Glutamatergic neuron (in vitro differentiated cells): ENCODE measurements at regions not wholly inside any gene's neighbourhood (a gene's known extent, or its start where the extent isn't known, plus 50 kb on each side); places are given as distances from the start of the nearest gene placed in this dataset.
A peak's percentile ranks its signal among the peaks of the same experiment; 100 is the strongest.

ENCODE experiments used
- DNase-seq: peaks from one replicate; pipeline ENCODE4 v3.0.0; 2022
- H3K27ac Mint-ChIP-seq: one replicate; pipeline ENCODE4 v1.8.0; 2020; ENCODE audit warnings: mild to moderate bottlenecking, mixed read lengths, inconsistent platforms; ENCODE audit not compliant: unreplicated experiment
- H3K27me3 Mint-ChIP-seq: one replicate; pipeline ENCODE4 v1.8.0; 2020; ENCODE audit warnings: mild to moderate bottlenecking, moderate library complexity, mixed read lengths, inconsistent platforms; ENCODE audit not compliant: unreplicated experiment
- H3K36me3 Mint-ChIP-seq: one replicate; pipeline ENCODE4 v1.8.0; 2020; ENCODE audit warnings: mild to moderate bottlenecking, mixed read lengths, inconsistent platforms; ENCODE audit not compliant: unreplicated experiment
- H3K4me1 Mint-ChIP-seq: one replicate; pipeline ENCODE4 v1.8.0; 2020; ENCODE audit warnings: mild to moderate bottlenecking, low read depth, mixed read lengths, inconsistent platforms; ENCODE audit not compliant: unreplicated experiment
- H3K4me3 Mint-ChIP-seq: one replicate; pipeline ENCODE4 v1.8.0; 2020; ENCODE audit warnings: mild to moderate bottlenecking, mixed read lengths, inconsistent platforms; ENCODE audit not compliant: unreplicated experiment
- H3K9me3 Mint-ChIP-seq: one replicate; pipeline ENCODE4 v1.8.0; 2020; ENCODE audit warnings: mild to moderate bottlenecking, moderate library complexity, mixed read lengths, inconsistent platforms; ENCODE audit not compliant: unreplicated experiment
- TF ChIP-seq, protein P1 (sequence below): fragments of 200-600 bp; sonication (generic); IDR thresholded peaks from one replicate; pipeline ENCODE4 v1.5.0; 2021; ENCODE audit not compliant: partially characterized antibody, unreplicated experiment

DNA sequence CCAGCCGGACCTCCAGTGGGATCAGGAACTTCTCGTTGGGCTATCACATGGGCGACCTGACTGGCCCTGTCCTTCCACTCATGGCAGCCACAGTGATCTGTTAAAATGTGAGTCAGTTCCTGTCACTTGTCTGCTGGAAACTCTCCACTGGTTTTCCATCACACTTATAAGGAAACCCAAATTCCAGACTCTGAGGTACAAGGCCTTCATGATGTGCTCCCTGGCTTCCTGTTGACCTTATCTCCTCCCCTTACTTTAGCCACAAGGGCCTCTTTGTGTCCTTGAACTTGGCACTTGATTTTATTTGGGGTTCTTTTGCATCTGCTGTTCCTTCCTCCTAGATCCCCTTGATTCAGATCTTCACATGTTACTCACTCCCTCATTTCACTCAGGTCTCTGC is 96.8 kb downstream of the TENT5C start:
- TF ChIP-seq, protein P1, sequence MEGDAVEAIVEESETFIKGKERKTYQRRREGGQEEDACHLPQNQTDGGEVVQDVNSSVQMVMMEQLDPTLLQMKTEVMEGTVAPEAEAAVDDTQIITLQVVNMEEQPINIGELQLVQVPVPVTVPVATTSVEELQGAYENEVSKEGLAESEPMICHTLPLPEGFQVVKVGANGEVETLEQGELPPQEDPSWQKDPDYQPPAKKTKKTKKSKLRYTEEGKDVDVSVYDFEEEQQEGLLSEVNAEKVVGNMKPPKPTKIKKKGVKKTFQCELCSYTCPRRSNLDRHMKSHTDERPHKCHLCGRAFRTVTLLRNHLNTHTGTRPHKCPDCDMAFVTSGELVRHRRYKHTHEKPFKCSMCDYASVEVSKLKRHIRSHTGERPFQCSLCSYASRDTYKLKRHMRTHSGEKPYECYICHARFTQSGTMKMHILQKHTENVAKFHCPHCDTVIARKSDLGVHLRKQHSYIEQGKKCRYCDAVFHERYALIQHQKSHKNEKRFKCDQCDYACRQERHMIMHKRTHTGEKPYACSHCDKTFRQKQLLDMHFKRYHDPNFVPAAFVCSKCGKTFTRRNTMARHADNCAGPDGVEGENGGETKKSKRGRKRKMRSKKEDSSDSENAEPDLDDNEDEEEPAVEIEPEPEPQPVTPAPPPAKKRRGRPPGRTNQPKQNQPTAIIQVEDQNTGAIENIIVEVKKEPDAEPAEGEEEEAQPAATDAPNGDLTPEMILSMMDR = no peak

DNA sequence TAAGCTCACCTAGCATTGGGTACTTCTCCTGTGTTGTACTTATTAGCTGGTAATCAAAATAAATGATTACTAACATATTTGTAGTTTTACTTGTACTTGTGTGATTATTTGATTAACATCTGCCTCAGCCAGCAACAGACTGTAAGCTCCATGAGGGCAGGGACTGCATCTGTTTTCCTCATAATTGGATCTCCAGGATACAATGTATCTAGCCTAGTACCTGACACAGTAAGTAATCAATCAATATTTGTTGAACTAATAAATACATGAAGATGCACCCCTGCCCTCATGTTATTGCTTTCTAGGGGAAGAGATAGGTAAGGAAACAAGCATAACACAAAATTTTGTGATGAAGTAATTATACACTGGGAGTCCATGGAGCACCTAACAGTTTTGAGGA is 101.5 kb downstream of the TENT5C start:
- TF ChIP-seq, protein P1 = no peak
- no peaks in the 10 kb centered on the region for H3K27me3 Mint-ChIP-seq

More for the DNA sequence above, 96.8 kb downstream of the TENT5C start:
- Mint-ChIP-seq H3K36me3 (peaks cover 4% of the 10 kb centered on the region), H3K4me3 (no peak overlapping the region), H3K4me1 (no peaks in the 10 kb centered on the region), H3K27me3 (peaks cover 2% of the 10 kb centered on the region), H3K9me3 (no peaks in the 10 kb centered on the region), H3K27ac (no peak overlapping the region)
- DNase-seq = no peak

DNA sequence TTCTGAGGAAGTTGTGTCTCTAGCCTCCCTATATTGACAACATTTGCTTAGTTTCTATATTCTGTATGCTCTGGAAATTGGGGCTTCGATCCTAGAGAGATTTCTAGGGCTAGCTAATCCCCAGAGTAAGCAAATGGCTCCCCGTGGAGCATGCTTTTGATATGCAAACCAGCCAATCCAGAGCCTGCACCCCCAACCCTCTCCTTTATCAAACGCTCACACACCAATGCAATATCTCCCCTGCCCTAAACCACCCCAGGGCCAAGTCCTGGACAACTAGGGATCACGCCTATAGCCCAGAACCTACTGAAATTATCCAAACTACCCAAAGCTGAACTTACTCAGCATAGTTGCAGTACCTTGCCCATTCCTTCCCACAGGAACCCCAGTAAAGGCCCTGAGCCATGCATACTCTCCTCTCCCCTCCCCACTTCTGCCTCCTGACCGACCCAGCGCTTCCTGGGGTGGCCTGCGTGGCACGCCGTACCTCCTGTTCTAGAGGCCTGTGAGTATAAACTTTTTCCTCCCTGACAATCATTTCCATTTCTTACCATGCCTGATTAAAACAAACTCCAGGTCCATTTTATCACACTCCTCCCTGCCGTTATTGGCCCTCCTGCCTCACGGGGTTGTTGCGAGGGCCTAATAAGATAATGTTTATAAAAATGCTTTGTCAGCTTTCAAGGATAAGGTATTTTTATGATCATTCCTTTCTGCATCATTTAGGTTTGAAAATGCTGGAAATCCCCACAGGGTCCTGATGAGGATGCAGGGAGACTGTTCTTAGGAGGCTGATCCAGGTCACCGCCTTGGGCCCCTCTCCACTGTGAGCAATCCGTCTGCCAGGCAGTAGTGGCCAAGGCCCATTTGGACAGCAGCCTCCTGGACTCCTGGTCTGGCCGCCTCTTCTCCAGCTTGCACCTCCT is 102.7 kb downstream of the TENT5C start:
- H3K36me3 Mint-ChIP-seq = no peaks in the 10 kb centered on the region
- H3K4me1 Mint-ChIP-seq = peaks cover 2% of the 10 kb centered on the region
- no peak for DNase-seq
- no peak overlapping the region for H3K27ac Mint-ChIP-seq
- no peaks in the 10 kb centered on the region for H3K27me3 Mint-ChIP-seq
- H3K9me3 Mint-ChIP-seq = no peaks in the 10 kb centered on the region
- TF ChIP-seq, protein P1 = no peak
- H3K4me3 Mint-ChIP-seq = no peak overlapping the region

More for the DNA sequence above, 101.5 kb downstream of the TENT5C start:
- Mint-ChIP-seq H3K4me3 (no peak overlapping the region), H3K27ac (no peak overlapping the region), H3K9me3 (no peaks in the 10 kb centered on the region), H3K36me3 (peaks cover 4% of the 10 kb centered on the region), H3K4me1 (no peaks in the 10 kb centered on the region)
- no peak for DNase-seq

DNA sequence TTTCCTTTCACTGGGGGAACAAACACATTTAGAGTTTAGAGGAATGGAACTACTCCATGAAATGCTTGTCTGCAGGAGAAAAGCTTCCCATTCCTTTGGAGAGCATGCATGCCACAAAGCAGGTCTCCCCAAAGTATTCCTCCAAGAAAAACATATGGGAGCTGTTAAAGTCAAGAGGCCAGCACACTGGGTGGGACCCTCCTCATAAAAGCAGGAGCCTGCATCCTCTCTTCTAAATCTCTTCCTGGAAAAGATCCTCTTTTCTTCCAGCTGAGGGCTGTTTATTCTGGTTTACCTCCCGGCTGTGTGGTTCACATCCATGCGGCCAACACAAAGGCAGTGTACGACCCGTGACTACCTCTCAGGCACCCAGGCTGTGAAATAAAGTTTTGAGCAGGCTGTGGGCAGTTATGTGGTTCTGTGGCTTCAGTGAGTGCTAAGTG is 103.4 kb downstream of the TENT5C start:
- no peak for DNase-seq
- Mint-ChIP-seq H3K4me3 (no peak overlapping the region), H3K4me1 (peaks cover 8% of the 10 kb centered on the region), H3K9me3 (no peaks in the 10 kb centered on the region), H3K27me3 (no peaks in the 10 kb centered on the region), H3K36me3 (no peaks in the 10 kb centered on the region), H3K27ac (no peak overlapping the region)
- TF ChIP-seq, protein P1 = no peak

DNA sequence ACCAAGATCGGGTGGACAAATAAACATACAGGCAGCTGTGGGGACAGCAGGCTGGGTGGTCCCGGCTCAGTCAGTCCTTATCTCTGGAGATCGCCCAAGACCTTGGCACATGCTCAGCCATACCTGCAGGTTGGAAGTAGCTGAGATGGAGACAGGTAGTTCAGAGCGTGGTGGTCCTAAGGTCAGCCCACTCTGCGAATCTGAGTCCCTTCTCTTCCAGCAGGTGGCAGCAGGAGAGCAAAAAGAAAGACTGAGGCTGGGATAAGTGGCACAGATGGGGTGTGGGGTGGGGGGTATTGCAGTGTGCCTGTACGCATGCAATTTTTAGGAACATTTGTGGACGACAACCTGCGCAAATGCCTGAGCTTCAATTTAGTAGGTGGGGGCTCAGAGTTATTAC is 104.9 kb downstream of the TENT5C start:
- Mint-ChIP-seq H3K27ac (no peak overlapping the region), H3K27me3 (no peaks in the 10 kb centered on the region), H3K4me1 (peaks cover 8% of the 10 kb centered on the region), H3K36me3 (no peaks in the 10 kb centered on the region), H3K4me3 (no peak overlapping the region), H3K9me3 (no peaks in the 10 kb centered on the region)
- TF ChIP-seq, protein P1 = peak; percentile 21
- DNase-seq = no peak
